Loucy (cell line): ENCODE measurements at regions not wholly inside any gene's neighbourhood (a gene's known extent, or its start where the extent isn't known, plus 50 kb on each side); places are given as distances from the start of the nearest gene placed in this dataset.

Experiments
- CTCF ChIP-seq: fragments of 200-600 bp; sonication (generic); conservative IDR thresholded peaks from 2 replicates; pipeline ENCODE4 v1.5.1; 2014; ENCODE audit warnings: mild to moderate bottlenecking, antibody characterized with exemption, low read length
- EZH2phosphoT487 ChIP-seq: fragments of 200-600 bp; IDR thresholded peaks from 2 replicates; pipeline ENCODE4 v1.6.1; 2018; ENCODE audit warnings: antibody characterized with exemption, mild to moderate bottlenecking, moderate library complexity, borderline replicate concordance

DNA sequence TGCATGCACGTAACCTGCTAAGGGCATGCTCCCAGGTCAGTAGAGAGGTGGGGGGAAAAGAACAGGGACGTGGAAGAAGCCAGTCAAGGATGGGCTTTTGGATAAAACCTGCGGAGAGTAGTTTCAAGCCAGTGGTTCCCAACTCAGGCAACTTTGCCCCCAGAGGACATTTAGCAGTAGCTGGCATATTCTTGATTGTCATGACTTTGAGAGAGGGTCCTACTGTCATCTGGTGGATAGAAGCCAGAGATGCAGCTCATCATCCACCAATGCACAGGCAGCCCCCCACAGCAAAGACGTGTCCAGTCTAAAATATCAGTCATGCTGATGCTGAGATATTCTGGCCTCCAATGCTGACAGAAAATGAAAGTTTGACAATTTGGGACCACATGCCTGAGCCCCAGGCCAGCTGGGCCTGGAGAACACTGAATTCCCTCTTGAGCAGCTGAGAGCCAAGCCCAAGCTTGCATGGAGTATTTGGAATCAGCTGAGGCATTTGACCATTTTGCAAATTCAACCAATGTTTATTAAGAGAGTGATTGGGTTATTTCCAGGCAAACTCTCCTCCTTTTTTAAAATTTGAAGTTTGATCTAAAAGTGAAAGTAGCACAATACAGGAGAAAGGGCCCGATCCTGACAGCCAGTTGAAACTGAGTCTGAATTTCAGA, 110.0 kb upstream of the C7orf33 start:
- TF ChIP-seq CTCF (no peak), EZH2phosphoT487 (no peak)
